ENCODE measurements at regions not wholly inside any gene's neighbourhood (a gene's known extent, or its start where the extent isn't known, plus 50 kb on each side); places are given as distances from the start of the nearest gene placed in this dataset.

- no peak for TF ChIP-seq POLR2A (IDR thresholded peaks at IDR 0.05)
- TF ChIP-seq CTCF (IDR thresholded peaks at IDR 0.05), result no peak
- no peak for TF ChIP-seq POLR2AphosphoS5 (IDR thresholded peaks at IDR 0.05)
These were observed 142.1 kb upstream of the NAALADL2 start for GRCh38 chr3:174716956-174717505.
